ENCODE measurements at regions not wholly inside any gene's neighbourhood (a gene's known extent, or its start where the extent isn't known, plus 50 kb on each side); places are given as distances from the start of the nearest gene placed in this dataset.

DNA sequence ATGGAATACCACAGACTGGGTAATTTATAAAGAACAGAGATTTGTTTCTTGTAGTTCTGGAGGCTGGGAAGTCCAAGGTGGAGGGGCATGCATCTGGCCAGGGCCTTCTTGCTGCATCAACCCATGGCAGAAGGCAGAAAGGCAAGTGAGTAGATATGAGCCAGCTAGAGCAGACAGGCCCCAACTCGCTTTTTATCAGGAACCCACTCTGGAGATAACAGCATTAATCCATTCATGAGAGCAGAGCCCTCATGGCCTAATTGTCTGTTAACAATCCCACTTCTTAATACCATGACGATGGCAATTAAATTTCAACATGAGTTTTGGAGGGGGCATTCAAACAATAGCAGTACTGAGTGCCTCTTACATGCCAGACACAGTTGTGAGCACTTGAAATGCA is 87.2 kb upstream of the SOX13 start:
- peak overlapping the region; percentile 58 for H2BK120ac ChIP-seq (replicated peaks; ENCODE audit: low read depth, low read length)
- peak overlapping the region; percentile 85; the same call in 1 of the 2 replicates for H2BK5ac ChIP-seq (ENCODE audit: low read depth, low read length)
- no peaks in the 10 kb centered on the region for H3K79me2 ChIP-seq (ENCODE audit: control insufficient read depth in 1 of 2, insufficient read depth in 2 of 2, low read length in 2 of 2)
- peak overlapping the region; percentile 51 for H2BK12ac ChIP-seq (ENCODE audit: low read depth, low read length)
- H2AFZ ChIP-seq (ENCODE audit: low read length): no peak overlapping the region
- no peaks in the 10 kb centered on the region for H3K79me1 ChIP-seq (ENCODE audit: low read depth, low read length)
- peak overlapping the region; percentile 99; the same call in 1 of the 2 replicates for H2AK5ac ChIP-seq (ENCODE audit: low read depth, low read length)
- H4K20me1 ChIP-seq (replicated peaks in 1 of 2; ENCODE audit: control insufficient read depth in 1 of 2, insufficient read depth in 2 of 2, low read length in 2 of 2): no peaks in the 10 kb centered on the region
- H4K91ac ChIP-seq (replicated peaks; ENCODE audit: insufficient read length, low read length): no peak overlapping the region
- TF ChIP-seq EP300 (IDR thresholded peaks at IDR 0.05; ENCODE audit: borderline replicate concordance in 1 of 2, low read depth in 2 of 2, low read length in 2 of 2) (no peak), RNF2 (IDR thresholded peaks at IDR 0.05; ENCODE audit: borderline replicate concordance, low read depth, low read length, missing control alignments, poor library complexity, severe bottlenecking) (no peak), KDM5A (IDR thresholded peaks at IDR 0.05; ENCODE audit: low read length) (no peak), POU5F1 (IDR thresholded peaks at IDR 0.05; ENCODE audit: low read depth, low read length) (no peak), EGR1 (IDR thresholded peaks at IDR 0.05; ENCODE audit: borderline replicate concordance, low read depth, low read length) (no peak), BACH1 (IDR thresholded peaks at IDR 0.05; ENCODE audit: low read length) (no peak), SUZ12 (IDR thresholded peaks at IDR 0.05; ENCODE audit: low read length) (no peak), TBP (IDR thresholded peaks at IDR 0.05; ENCODE audit: low read depth, low read length) (no peak), TAF1 (IDR thresholded peaks at IDR 0.05; ENCODE audit: low read depth, low read length) (no peak), CREB1 (IDR thresholded peaks at IDR 0.05) (no peak), MAFK (IDR thresholded peaks at IDR 0.05; ENCODE audit: low read depth, low read length) (no peak)
- H3K4me2 ChIP-seq (ENCODE audit: insufficient read depth in 1 of 2, low read depth in 2 of 2, low read length in 2 of 2): 0 out of 4 replicates have a peak overlapping the region, but pooled peaks of 1 of the 2 experiments have one; percentile 14
- no peak overlapping the region for H3K4ac ChIP-seq (replicated peaks; ENCODE audit: insufficient read length, low read depth, low read length)
- no peaks in the 10 kb centered on the region; the same call in 1 of the 2 replicates for H3K23me2 ChIP-seq (ENCODE audit: low read depth, low read length)
- H4K8ac ChIP-seq (ENCODE audit: extremely low read depth, insufficient read depth, low read length): no peak overlapping the region
- H3K56ac ChIP-seq (replicated peaks; ENCODE audit: insufficient read length, low read depth, low read length): no peak overlapping the region
- H3K9ac ChIP-seq (replicated peaks in 1 of 4; ENCODE audit: extremely low read depth in 1 of 4, low read depth in 3 of 4, low read length in 3 of 4): no peak overlapping the region
- no peak overlapping the region for H2BK15ac ChIP-seq (ENCODE audit: low read length)
- DNase-seq (ENCODE audit: low read depth in 1 of 2, low spot score in 2 of 2): no peak
- H3K4me3 ChIP-seq (ENCODE audit: extremely low read depth in 1 of 4, insufficient read depth in 2 of 4, low read depth in 3 of 4, low read length in 4 of 4): peak overlapping the region in 1 of 4 experiments; percentile 37; a peak in 1 of 8 replicates
- peak overlapping the region; percentile 55 for H4K5ac ChIP-seq (ENCODE audit: insufficient read length, low read depth, low read length)
- H3K4me1 ChIP-seq (replicated peaks in 1 of 4; ENCODE audit: control insufficient read depth in 3 of 4, insufficient read depth in 4 of 4, low read length in 3 of 4): peaks cover 3 to 14% (median 9%) of the 10 kb centered on the region in 4 experiments; a peak in 4 of 7 replicates
- H2BK20ac ChIP-seq (ENCODE audit: low read length): peak overlapping the region; percentile 96
- no peaks in the 10 kb centered on the region; a peak in 1 of 8 replicates for H3K36me3 ChIP-seq (ENCODE audit: control insufficient read depth in 2 of 4, insufficient read depth in 4 of 4, low read length in 3 of 4)
- H3K14ac ChIP-seq (ENCODE audit: insufficient read length): no peak overlapping the region
- H3K27me3 ChIP-seq (replicated peaks in 1 of 4; ENCODE audit: control insufficient read depth in 3 of 4, extremely low read depth in 1 of 4, insufficient read depth in 3 of 4, low read length in 3 of 4): no peaks in the 10 kb centered on the region
- 84% methylated on average over 2 of the region's 2 CpGs; no CpG with 5 or more reads in 1 of the 2 experiments for WGBS, 2 experiments (ENCODE audit: extremely low coverage in 1 of 2, insufficient coverage in 1 of 2, insufficient read length in 1 of 2, insufficient replicate concordance in 2 of 2, low coverage in 1 of 2, low lambda C conversion rate in 2 of 2, missing lambda C conversion rate in 1 of 2)
- H3K9me3 ChIP-seq (ENCODE audit: insufficient read depth in 2 of 2, low read depth in 1 of 2, low read length in 1 of 2): peaks cover 3 to 25% of the 10 kb centered on the region in 2 experiments; a peak in 3 of 4 replicates
- ChIA-PET CTCF (ENCODE audit: partially characterized antibody) (interaction anchor here (0.8 kb wide), 1 partner anchor 113 kb away, joined by 3 read pairs; no protein-coding TSS in a partner anchor), POLR2A (ENCODE audit: partially characterized antibody) (no interaction called here)
- H3K27ac ChIP-seq (ENCODE audit: low read depth, low read length): peak overlapping the region; percentile 64
- FAIRE-seq: no peak
- peak overlapping the region; percentile 75 for H3K18ac ChIP-seq (ENCODE audit: extremely low read depth, low read length)
- H3K23ac ChIP-seq (ENCODE audit: insufficient read length): no peak overlapping the region
